H1 (cell line): ENCODE measurements at regions not wholly inside any gene's neighbourhood (a gene's known extent, or its start where the extent isn't known, plus 50 kb on each side); places are given as distances from the start of the nearest gene placed in this dataset.

Source experiments
- CTCF ChIA-PET: fragments of 300-600 bp; sonication (Branson Sonifier 250); formaldehyde crosslinking; loops from one replicate; lab custom pipeline; 2021; ENCODE audit not compliant: partially characterized antibody; lab: Charles Lee
- POLR2A ChIA-PET: fragments of 300-600 bp; sonication (Branson Sonifier 250); formaldehyde crosslinking; loops from one replicate; lab custom pipeline; 2021; ENCODE audit warnings: inconsistent platforms; ENCODE audit not compliant: partially characterized antibody; lab: Charles Lee
- DNase-seq, 2 experiments: peaks; one replicate each; pipeline versions ENCODE4 v3.0.0 to v3.0.0-alpha.2; 2010 to 2022; ENCODE audit warnings: low spot score in 2 of 2, low read depth in 1 of 2, mixed read lengths in 1 of 2
- FAIRE-seq: peaks from 2 replicates; lab custom pipeline; 2011; peaks lifted over from hg19 to GRCh38; lab: Jason Lieb, UNC
- H2AFZ ChIP-seq: 2 replicates; pipeline ENCODE4 v1.8.1; 2012; ENCODE audit warnings: low read length, inconsistent platforms
- H2AK5ac ChIP-seq: 2 replicates; pipeline ENCODE4 v1.6.1; 2013; ENCODE audit warnings: low read depth, low read length
- H2BK120ac ChIP-seq: replicated peaks from 2 replicates; pipeline ENCODE3; 2013; ENCODE audit warnings: low read depth, low read length, inconsistent platforms
- H2BK12ac ChIP-seq: 2 replicates; pipeline ENCODE4 v1.6.1; 2013; ENCODE audit warnings: low read depth, low read length
- H2BK15ac ChIP-seq: 2 replicates; pipeline ENCODE4 v1.6.1; 2013; ENCODE audit warnings: low read length
- H2BK20ac ChIP-seq: 2 replicates; pipeline ENCODE4 v1.6.1; 2013; ENCODE audit warnings: low read length
- H2BK5ac ChIP-seq: 2 replicates; pipeline ENCODE4 v1.6.1; 2013; ENCODE audit warnings: low read depth, low read length
- H3K14ac ChIP-seq: 2 replicates; pipeline ENCODE4 v1.6.1; 2013; ENCODE audit warnings: inconsistent platforms; ENCODE audit not compliant: insufficient read length
- H3K18ac ChIP-seq: 2 replicates; pipeline ENCODE4 v1.6.1; 2013; ENCODE audit warnings: low read length; ENCODE audit errors: extremely low read depth
- H3K23ac ChIP-seq: 2 replicates; pipeline ENCODE4 v1.6.1; 2013; ENCODE audit warnings: inconsistent platforms; ENCODE audit not compliant: insufficient read length
- H3K23me2 ChIP-seq: 2 replicates; pipeline ENCODE4 v1.6.1; 2013; ENCODE audit warnings: low read depth, low read length
- H3K27ac ChIP-seq: 2 replicates; pipeline ENCODE4 v1.6.1; 2011; ENCODE audit warnings: low read depth, low read length, inconsistent platforms
- H3K27me3 ChIP-seq, 4 experiments: replicated peaks in 1 of 4; 1 replicate in 1 of 4; 2 replicates in 3 of 4; pipeline versions ENCODE4 v1.6.1 to v1.8.1; 2011 to 2013; ENCODE audit warnings: low read length in 3 of 4, mild to moderate bottlenecking in 3 of 4, inconsistent platforms in 2 of 4, mixed read lengths in 2 of 4, moderate library complexity in 1 of 4; ENCODE audit not compliant: control insufficient read depth in 3 of 4, insufficient read depth in 3 of 4; ENCODE audit errors: extremely low read depth in 1 of 4
- H3K36me3 ChIP-seq, 4 experiments: 2 replicates each; pipeline versions ENCODE4 v1.6.1 to v1.8.1; 2011 to 2013; ENCODE audit warnings: mild to moderate bottlenecking in 4 of 4, low read length in 3 of 4, moderate library complexity in 2 of 4, control low read depth in 1 of 4, inconsistent platforms in 1 of 4; ENCODE audit not compliant: insufficient read depth in 4 of 4, control insufficient read depth in 2 of 4
- H3K4ac ChIP-seq: replicated peaks from 2 replicates; pipeline ENCODE3; 2013; ENCODE audit warnings: low read length, low read depth, mixed read lengths, inconsistent platforms; ENCODE audit not compliant: insufficient read length
- H3K4me1 ChIP-seq, 4 experiments: replicated peaks in 1 of 4; 1 replicate in 1 of 4; 2 replicates in 3 of 4; pipeline versions ENCODE4 v1.6.1 to v1.8.1; 2011 to 2013; ENCODE audit warnings: low read length in 3 of 4, inconsistent platforms in 2 of 4, mixed read lengths in 1 of 4; ENCODE audit not compliant: insufficient read depth in 4 of 4, control insufficient read depth in 3 of 4
- H3K4me2 ChIP-seq, 2 experiments: 2 replicates each; pipeline versions ENCODE4 v1.6.1 to v1.8.1; 2011 to 2013; ENCODE audit warnings: low read depth in 2 of 2, low read length in 2 of 2, control low read depth in 1 of 2, inconsistent platforms in 1 of 2, mild to moderate bottlenecking in 1 of 2; ENCODE audit not compliant: insufficient read depth in 1 of 2
- H3K4me3 ChIP-seq, 4 experiments: fragments of 200-600, 300-600 bp in 1 of 4; sonication (generic), shearing (Covaris generic), sonication (Bioruptor Twin) in 1 of 4; 2 replicates each; pipeline versions ENCODE4 v1.5.1 to v1.8.1; 2011 to 2016; ENCODE audit warnings: low read length in 4 of 4, low read depth in 3 of 4, control low read depth in 2 of 4, inconsistent platforms in 2 of 4, mild to moderate bottlenecking in 2 of 4, mixed read lengths in 1 of 4, moderate library complexity in 1 of 4; ENCODE audit not compliant: insufficient read depth in 2 of 4; ENCODE audit errors: extremely low read depth in 1 of 4
- H3K56ac ChIP-seq: replicated peaks from 2 replicates; pipeline ENCODE3; 2013; ENCODE audit warnings: low read depth, mild to moderate bottlenecking, mixed read lengths, low read length, inconsistent platforms; ENCODE audit not compliant: insufficient read length
- H3K79me1 ChIP-seq: 2 replicates; pipeline ENCODE4 v1.6.1; 2013; ENCODE audit warnings: low read depth, low read length, control low read depth
- H3K79me2 ChIP-seq, 2 experiments: 2 replicates each; pipeline versions ENCODE4 v1.6.1 to v1.8.1; 2012 to 2013; ENCODE audit warnings: low read length in 2 of 2, mild to moderate bottlenecking in 2 of 2, inconsistent platforms in 1 of 2; ENCODE audit not compliant: insufficient read depth in 2 of 2, control insufficient read depth in 1 of 2
- H3K9ac ChIP-seq, 4 experiments: replicated peaks in 1 of 4; 1 replicate in 1 of 4; 2 replicates in 3 of 4; pipeline versions ENCODE4 v1.6.1 to v1.8.1; 2011 to 2013; ENCODE audit warnings: low read depth in 3 of 4, low read length in 3 of 4, control low read depth in 2 of 4, mild to moderate bottlenecking in 2 of 4, moderate library complexity in 2 of 4, inconsistent platforms in 1 of 4; ENCODE audit errors: extremely low read depth in 1 of 4
- H3K9me3 ChIP-seq, 2 experiments: 2 replicates each; pipeline versions ENCODE4 v1.6.1 to v1.8.1; 2012 to 2013; ENCODE audit warnings: mild to moderate bottlenecking in 2 of 2, moderate library complexity in 2 of 2, control low read depth in 1 of 2, inconsistent platforms in 1 of 2, low read depth in 1 of 2, low read length in 1 of 2, mixed read lengths in 1 of 2; ENCODE audit not compliant: insufficient read depth in 2 of 2
- H4K20me1 ChIP-seq, 2 experiments: replicated peaks in 1 of 2; 2 replicates each; pipeline versions ENCODE3 to v1.8.1; 2011 to 2013; ENCODE audit warnings: inconsistent platforms in 2 of 2, low read length in 2 of 2, mild to moderate bottlenecking in 1 of 2; ENCODE audit not compliant: insufficient read depth in 2 of 2, control insufficient read depth in 1 of 2
- H4K5ac ChIP-seq: 2 replicates; pipeline ENCODE4 v1.6.1; 2013; ENCODE audit warnings: low read length, low read depth, mixed read lengths, inconsistent platforms; ENCODE audit not compliant: insufficient read length
- H4K8ac ChIP-seq: 2 replicates; pipeline ENCODE4 v1.8.0; 2013; ENCODE audit warnings: mild to moderate bottlenecking, moderate library complexity, low read length, inconsistent platforms; ENCODE audit not compliant: insufficient read depth; ENCODE audit errors: extremely low read depth
- H4K91ac ChIP-seq: replicated peaks from 2 replicates; pipeline ENCODE3; 2013; ENCODE audit warnings: low read length, mixed read lengths, inconsistent platforms; ENCODE audit not compliant: insufficient read length
- BCL11A ChIP-seq, 2 experiments: IDR thresholded peaks; one replicate each; pipeline ENCODE4 v1.6.1; 2011; ENCODE audit warnings: low read depth in 2 of 2, low read length in 2 of 2, mild to moderate bottlenecking in 2 of 2
- EGR1 ChIP-seq: IDR thresholded peaks from 2 replicates; pipeline ENCODE4 v1.6.1; 2011; ENCODE audit warnings: low read depth, low read length, borderline replicate concordance
- MAFK ChIP-seq: IDR thresholded peaks from 2 replicates; pipeline ENCODE4 v1.6.1; 2012; ENCODE audit warnings: low read depth, mild to moderate bottlenecking, improper control_type of control experiment, low read length
- POU5F1 ChIP-seq: IDR thresholded peaks from 2 replicates; pipeline ENCODE4 v1.6.1; 2011; ENCODE audit warnings: low read depth, mild to moderate bottlenecking, low read length, moderate library complexity
- SIRT6 ChIP-seq: IDR thresholded peaks from one replicate; pipeline ENCODE4 v1.7.1; 2012; ENCODE audit warnings: low read length, inconsistent platforms
- TAF7 ChIP-seq: optimal IDR thresholded peaks from 2 replicates; pipeline ENCODE3; 2011; ENCODE audit warnings: low read depth, mild to moderate bottlenecking, inconsistent platforms, low read length, moderate library complexity, borderline replicate concordance
- WGBS, 2 experiments: shearing (Covaris generic) in 1 of 2; methylation state at CpG; one replicate each; pipeline versions ENCODE4 v1.1.6 to v1.1.7; 2013 to 2015; ENCODE audit warnings: low lambda C conversion rate in 2 of 2, mixed read lengths in 2 of 2, inconsistent platforms in 1 of 2, low coverage in 1 of 2, missing lambda C conversion rate in 1 of 2; ENCODE audit not compliant: insufficient replicate concordance in 2 of 2, insufficient coverage in 1 of 2, insufficient read length in 1 of 2; ENCODE audit errors: extremely low coverage in 1 of 2, missing lambda C conversion rate in 1 of 2; 5-methylcytosine and 5-hydroxymethylcytosine counted together
- TF ChIP-seq, protein P1 (sequence below): IDR thresholded peaks from 2 replicates; pipeline ENCODE4 v1.6.1; 2011; ENCODE audit warnings: low read depth, mild to moderate bottlenecking, low read length; ENCODE audit not compliant: insufficient read depth

DNA sequence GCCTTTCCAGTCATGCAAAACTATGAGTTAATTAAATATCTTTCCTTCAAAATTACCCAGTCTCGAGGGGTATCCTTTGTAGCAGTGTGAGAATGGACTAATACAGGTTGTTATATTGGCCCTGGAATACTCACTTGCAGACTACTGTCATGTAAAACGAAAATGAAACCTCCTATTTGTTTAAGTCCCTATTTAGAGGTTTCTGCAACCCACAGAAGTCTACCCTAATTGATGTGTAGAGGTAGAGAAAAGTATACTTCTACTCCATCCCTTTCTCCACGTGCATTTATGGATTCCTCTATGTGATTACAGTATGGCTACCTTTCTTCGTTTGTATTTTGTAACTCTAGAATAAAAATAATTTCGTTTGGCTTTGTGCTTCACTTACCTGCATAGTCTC lies 371.1 kb downstream of the FSCB start:
- H3K14ac ChIP-seq: no peak overlapping the region
- H4K20me1 ChIP-seq: no peaks in the 10 kb centered on the region
- H3K27me3 ChIP-seq: peaks cover 0 to 1% (median 0%) of the 10 kb centered on the region in 4 experiments; a peak in 1 of 7 replicates
- no peak overlapping the region for H4K8ac ChIP-seq
- DNase-seq: no peak
- no peak overlapping the region; the same call in 1 of the 2 replicates for H2AFZ ChIP-seq
- H2BK15ac ChIP-seq: no peak overlapping the region
- H3K79me1 ChIP-seq: no peaks in the 10 kb centered on the region
- H3K9ac ChIP-seq: no peak overlapping the region
- FAIRE-seq: no peak
- no peaks in the 10 kb centered on the region for H3K23me2 ChIP-seq
- TF ChIP-seq MAFK (no peak), BCL11A (IDR thresholded peaks at IDR 0.05; ENCODE audit: low read depth in 2 of 2, low read length in 2 of 2) (no peak), SIRT6 (no peak), TAF7 (no peak), POU5F1 (no peak), EGR1 (no peak)
- TF ChIP-seq, protein P1, sequence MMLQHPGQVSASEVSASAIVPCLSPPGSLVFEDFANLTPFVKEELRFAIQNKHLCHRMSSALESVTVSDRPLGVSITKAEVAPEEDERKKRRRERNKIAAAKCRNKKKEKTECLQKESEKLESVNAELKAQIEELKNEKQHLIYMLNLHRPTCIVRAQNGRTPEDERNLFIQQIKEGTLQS: no peak
- no peak overlapping the region for H3K56ac ChIP-seq
- no peak overlapping the region for H3K23ac ChIP-seq
- no peak overlapping the region for H4K5ac ChIP-seq
- no peak overlapping the region for H2BK20ac ChIP-seq
- H3K79me2 ChIP-seq: no peaks in the 10 kb centered on the region
- no peak overlapping the region for H2BK12ac ChIP-seq
- no peaks in the 10 kb centered on the region for H3K36me3 ChIP-seq
- H2AK5ac ChIP-seq: no peak overlapping the region
- H3K4me1 ChIP-seq: no peaks in the 10 kb centered on the region
- H3K4ac ChIP-seq: no peak overlapping the region
- no peak overlapping the region for H3K4me2 ChIP-seq
- no peak overlapping the region for H3K4me3 ChIP-seq
- no peak overlapping the region for H3K27ac ChIP-seq
- H2BK120ac ChIP-seq: no peak overlapping the region
- POLR2A ChIA-PET: no interaction called here
- H3K18ac ChIP-seq: no peak overlapping the region
- no peak overlapping the region for H4K91ac ChIP-seq
- CTCF ChIA-PET: no interaction called here
- 93% methylated on average over 5 of the region's 5 CpGs; no CpG with 5 or more reads in 1 of the 2 experiments for WGBS, 2 experiments
- H2BK5ac ChIP-seq: no peak overlapping the region
- H3K9me3 ChIP-seq: no peaks in the 10 kb centered on the region
